ENCODE measurements at regions not wholly inside any gene's neighbourhood (a gene's known extent, or its start where the extent isn't known, plus 50 kb on each side); places are given as distances from the start of the nearest gene placed in this dataset.

- TF ChIP-seq POLR2AphosphoS5 (IDR thresholded peaks at IDR 0.05; ENCODE audit: low read depth, low read length) (no peak), TAF1 (IDR thresholded peaks at IDR 0.05; ENCODE audit: borderline replicate concordance, insufficient read depth, low read length) (no peak), SIN3A (IDR thresholded peaks at IDR 0.05; ENCODE audit: borderline replicate concordance, insufficient read depth, low read length) (no peak), FOXP2 (optimal IDR thresholded peaks at IDR 0.05; ENCODE audit: borderline replicate concordance, extremely low read depth, extremely low read length, insufficient read depth) (no peak)
- TF ChIP-seq, protein P1, sequence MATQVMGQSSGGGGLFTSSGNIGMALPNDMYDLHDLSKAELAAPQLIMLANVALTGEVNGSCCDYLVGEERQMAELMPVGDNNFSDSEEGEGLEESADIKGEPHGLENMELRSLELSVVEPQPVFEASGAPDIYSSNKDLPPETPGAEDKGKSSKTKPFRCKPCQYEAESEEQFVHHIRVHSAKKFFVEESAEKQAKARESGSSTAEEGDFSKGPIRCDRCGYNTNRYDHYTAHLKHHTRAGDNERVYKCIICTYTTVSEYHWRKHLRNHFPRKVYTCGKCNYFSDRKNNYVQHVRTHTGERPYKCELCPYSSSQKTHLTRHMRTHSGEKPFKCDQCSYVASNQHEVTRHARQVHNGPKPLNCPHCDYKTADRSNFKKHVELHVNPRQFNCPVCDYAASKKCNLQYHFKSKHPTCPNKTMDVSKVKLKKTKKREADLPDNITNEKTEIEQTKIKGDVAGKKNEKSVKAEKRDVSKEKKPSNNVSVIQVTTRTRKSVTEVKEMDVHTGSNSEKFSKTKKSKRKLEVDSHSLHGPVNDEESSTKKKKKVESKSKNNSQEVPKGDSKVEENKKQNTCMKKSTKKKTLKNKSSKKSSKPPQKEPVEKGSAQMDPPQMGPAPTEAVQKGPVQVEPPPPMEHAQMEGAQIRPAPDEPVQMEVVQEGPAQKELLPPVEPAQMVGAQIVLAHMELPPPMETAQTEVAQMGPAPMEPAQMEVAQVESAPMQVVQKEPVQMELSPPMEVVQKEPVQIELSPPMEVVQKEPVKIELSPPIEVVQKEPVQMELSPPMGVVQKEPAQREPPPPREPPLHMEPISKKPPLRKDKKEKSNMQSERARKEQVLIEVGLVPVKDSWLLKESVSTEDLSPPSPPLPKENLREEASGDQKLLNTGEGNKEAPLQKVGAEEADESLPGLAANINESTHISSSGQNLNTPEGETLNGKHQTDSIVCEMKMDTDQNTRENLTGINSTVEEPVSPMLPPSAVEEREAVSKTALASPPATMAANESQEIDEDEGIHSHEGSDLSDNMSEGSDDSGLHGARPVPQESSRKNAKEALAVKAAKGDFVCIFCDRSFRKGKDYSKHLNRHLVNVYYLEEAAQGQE (IDR thresholded peaks at IDR 0.05; ENCODE audit: insufficient read depth in 1 of 2, low read depth in 2 of 2, low read length in 2 of 2): no peak
These were observed 1153.6 kb downstream of the TUSC7 start for GRCh38 chr3:117863146-117863545.

DNA sequence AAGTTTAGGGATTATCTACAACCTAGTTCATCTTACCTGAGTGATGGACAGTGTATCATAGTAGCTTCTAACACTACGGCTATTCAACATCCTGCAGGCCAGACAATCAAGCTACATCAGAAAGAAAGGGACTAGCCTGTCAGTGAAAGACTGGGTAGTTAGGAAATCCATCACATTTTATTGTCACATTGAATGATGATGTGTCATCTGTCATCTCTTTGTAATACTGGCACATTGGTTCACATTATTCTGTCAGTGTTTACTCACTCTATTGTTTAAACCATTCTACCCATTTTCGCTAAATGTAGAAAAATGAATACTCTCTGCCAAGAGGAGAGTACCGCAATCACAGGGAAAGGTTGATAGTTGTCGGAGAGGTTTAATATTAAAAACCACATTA, 1155.8 kb downstream of the TUSC7 start:
- TF ChIP-seq, protein P1 (IDR thresholded peaks at IDR 0.05; ENCODE audit: insufficient read depth in 1 of 2, low read depth in 2 of 2, low read length in 2 of 2): no peak
- TF ChIP-seq POLR2AphosphoS5 (IDR thresholded peaks at IDR 0.05; ENCODE audit: low read depth, low read length) (no peak), SIN3A (IDR thresholded peaks at IDR 0.05; ENCODE audit: borderline replicate concordance, insufficient read depth, low read length) (no peak), FOXP2 (optimal IDR thresholded peaks at IDR 0.05; ENCODE audit: borderline replicate concordance, extremely low read depth, extremely low read length, insufficient read depth) (no peak), TAF1 (IDR thresholded peaks at IDR 0.05; ENCODE audit: borderline replicate concordance, insufficient read depth, low read length) (no peak)

- TF ChIP-seq FOXP2 (optimal IDR thresholded peaks at IDR 0.05; ENCODE audit: borderline replicate concordance, extremely low read depth, extremely low read length, insufficient read depth) (no peak), TAF1 (IDR thresholded peaks at IDR 0.05; ENCODE audit: borderline replicate concordance, insufficient read depth, low read length) (no peak), SIN3A (IDR thresholded peaks at IDR 0.05; ENCODE audit: borderline replicate concordance, insufficient read depth, low read length) (no peak), POLR2AphosphoS5 (IDR thresholded peaks at IDR 0.05; ENCODE audit: low read depth, low read length) (no peak)
- TF ChIP-seq, protein P1 (IDR thresholded peaks at IDR 0.05; ENCODE audit: insufficient read depth in 1 of 2, low read depth in 2 of 2, low read length in 2 of 2): no peak
These were observed 1159.2 kb downstream of the TUSC7 start for GRCh38 chr3:117868766-117869165.

DNA sequence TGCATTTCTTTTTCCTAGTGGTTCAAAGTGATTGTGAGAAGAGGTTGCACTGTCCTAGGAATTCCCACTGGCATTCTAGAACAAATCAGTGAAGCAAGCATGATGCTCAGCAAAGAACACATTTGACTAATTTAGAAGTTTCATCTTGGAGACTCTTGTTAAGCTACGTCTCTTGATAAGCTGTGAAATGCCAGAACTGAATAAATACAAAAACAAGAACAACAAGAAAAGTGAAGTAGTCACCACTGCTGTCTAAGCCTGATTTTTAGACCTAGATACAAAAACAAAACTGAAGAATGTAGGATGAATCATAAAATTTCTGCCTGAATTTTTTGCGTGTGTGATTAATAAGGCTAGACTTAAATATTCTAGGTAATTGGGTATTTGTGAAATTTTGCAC, 1162.4 kb downstream of the TUSC7 start:
- TF ChIP-seq, protein P1 (IDR thresholded peaks at IDR 0.05; ENCODE audit: insufficient read depth in 1 of 2, low read depth in 2 of 2, low read length in 2 of 2): no peak
- no peak for TF ChIP-seq POLR2AphosphoS5 (IDR thresholded peaks at IDR 0.05; ENCODE audit: low read depth, low read length)
- TF ChIP-seq TAF1 (IDR thresholded peaks at IDR 0.05; ENCODE audit: borderline replicate concordance, insufficient read depth, low read length): no peak
- no peak for TF ChIP-seq FOXP2 (optimal IDR thresholded peaks at IDR 0.05; ENCODE audit: borderline replicate concordance, extremely low read depth, extremely low read length, insufficient read depth)
- TF ChIP-seq SIN3A (IDR thresholded peaks at IDR 0.05; ENCODE audit: borderline replicate concordance, insufficient read depth, low read length): no peak

DNA sequence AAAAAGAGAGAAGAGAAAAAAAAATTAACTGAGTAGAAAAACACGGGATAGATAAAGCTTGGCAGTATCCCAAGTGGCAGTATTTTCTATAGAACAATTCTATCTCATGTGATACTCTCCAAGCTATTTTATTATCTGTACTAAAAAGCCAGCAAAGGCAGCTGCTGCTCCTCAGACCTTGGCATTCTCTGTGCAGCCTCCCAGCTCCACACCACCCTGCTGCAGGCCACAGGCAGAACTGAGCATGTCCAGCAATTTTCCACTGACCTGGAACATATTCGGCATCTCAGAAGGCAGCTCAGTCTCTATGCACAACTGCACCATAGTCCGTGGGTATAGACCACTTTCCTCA, 1161.4 kb downstream of the IGSF11 start:
- no peak for TF ChIP-seq SIN3A (IDR thresholded peaks at IDR 0.05; ENCODE audit: borderline replicate concordance, insufficient read depth, low read length)
- TF ChIP-seq, protein P1 (IDR thresholded peaks at IDR 0.05; ENCODE audit: insufficient read depth in 1 of 2, low read depth in 2 of 2, low read length in 2 of 2): no peak
- no peak for TF ChIP-seq FOXP2 (optimal IDR thresholded peaks at IDR 0.05; ENCODE audit: borderline replicate concordance, extremely low read depth, extremely low read length, insufficient read depth)
- no peak for TF ChIP-seq POLR2AphosphoS5 (IDR thresholded peaks at IDR 0.05; ENCODE audit: low read depth, low read length)
- no peak for TF ChIP-seq TAF1 (IDR thresholded peaks at IDR 0.05; ENCODE audit: borderline replicate concordance, insufficient read depth, low read length)

All from PFSK-1 (cell line).